AG04450 (cell line): ENCODE measurements at regions not wholly inside any gene's neighbourhood (a gene's known extent, or its start where the extent isn't known, plus 50 kb on each side); places are given as distances from the start of the nearest gene placed in this dataset.

Experiments used
- CTCF ChIA-PET: fragments of 300-600, 350-600 bp; formaldehyde crosslinking; extraction: SDS; loops from one replicate; lab custom pipeline; 2022; ENCODE audit warnings: antibody characterized with exemption, inconsistent platforms; lab: Charles Lee
- POLR2A ChIA-PET: fragments of 350-600 bp; formaldehyde crosslinking; extraction: SDS; loops from one replicate; lab custom pipeline; 2021; ENCODE audit warnings: antibody characterized with exemption, inconsistent platforms; lab: Yijun Ruan, JAX
- DNase-seq: peaks from one replicate; pipeline ENCODE4 v3.0.0-alpha.2; 2011; ENCODE audit warnings: low read depth, low spot score
- H3K27ac ChIP-seq: one replicate; pipeline ENCODE4 v1.5.1; 2012; ENCODE audit warnings: low read depth, low read length, control low read depth
- H3K27me3 ChIP-seq: one replicate; pipeline ENCODE4 v1.6.0; 2012; ENCODE audit warnings: low read length; ENCODE audit not compliant: control insufficient read depth, insufficient read depth
- H3K4me3 ChIP-seq: 2 replicates; pipeline ENCODE4 v1.5.1; 2011; ENCODE audit warnings: mild to moderate bottlenecking, low read depth, low read length, control low read depth
- H3K9me3 ChIP-seq: 2 replicates; pipeline ENCODE4 v1.5.1; 2012; ENCODE audit warnings: low read length; ENCODE audit not compliant: control insufficient read depth, insufficient read depth
- TF ChIP-seq, protein P1 (sequence below): IDR thresholded peaks from 2 replicates; pipeline ENCODE4 v1.5.1; 2011; ENCODE audit warnings: low read depth, low read length, control low read depth, inconsistent platforms

DNA sequence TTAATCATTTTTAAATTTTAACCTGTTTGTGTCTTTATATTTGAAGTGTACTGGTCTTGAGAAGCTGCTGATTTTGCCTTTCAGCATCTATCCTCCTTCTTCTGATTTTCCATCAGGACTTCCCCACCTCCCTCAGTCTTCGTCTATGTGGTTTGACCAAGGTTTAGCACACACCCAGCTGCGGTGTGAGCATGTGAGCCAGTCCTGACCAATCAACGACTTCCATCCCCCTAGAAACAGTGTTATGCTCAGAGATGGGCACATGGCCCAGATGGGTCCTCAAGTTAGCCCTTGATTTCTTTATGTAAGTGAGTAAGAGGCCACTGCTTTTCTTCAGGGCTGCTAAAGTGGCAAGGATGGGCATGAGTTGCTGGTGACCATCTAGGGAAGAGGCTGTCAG, 190.8 kb downstream of the MATN1 start:
- no peaks in the 10 kb centered on the region for H3K27me3 ChIP-seq
- H3K27ac ChIP-seq: no peak overlapping the region
- ChIA-PET POLR2A (no interaction called here), CTCF (no interaction called here)
- no peak overlapping the region for H3K4me3 ChIP-seq
- TF ChIP-seq, protein P1, sequence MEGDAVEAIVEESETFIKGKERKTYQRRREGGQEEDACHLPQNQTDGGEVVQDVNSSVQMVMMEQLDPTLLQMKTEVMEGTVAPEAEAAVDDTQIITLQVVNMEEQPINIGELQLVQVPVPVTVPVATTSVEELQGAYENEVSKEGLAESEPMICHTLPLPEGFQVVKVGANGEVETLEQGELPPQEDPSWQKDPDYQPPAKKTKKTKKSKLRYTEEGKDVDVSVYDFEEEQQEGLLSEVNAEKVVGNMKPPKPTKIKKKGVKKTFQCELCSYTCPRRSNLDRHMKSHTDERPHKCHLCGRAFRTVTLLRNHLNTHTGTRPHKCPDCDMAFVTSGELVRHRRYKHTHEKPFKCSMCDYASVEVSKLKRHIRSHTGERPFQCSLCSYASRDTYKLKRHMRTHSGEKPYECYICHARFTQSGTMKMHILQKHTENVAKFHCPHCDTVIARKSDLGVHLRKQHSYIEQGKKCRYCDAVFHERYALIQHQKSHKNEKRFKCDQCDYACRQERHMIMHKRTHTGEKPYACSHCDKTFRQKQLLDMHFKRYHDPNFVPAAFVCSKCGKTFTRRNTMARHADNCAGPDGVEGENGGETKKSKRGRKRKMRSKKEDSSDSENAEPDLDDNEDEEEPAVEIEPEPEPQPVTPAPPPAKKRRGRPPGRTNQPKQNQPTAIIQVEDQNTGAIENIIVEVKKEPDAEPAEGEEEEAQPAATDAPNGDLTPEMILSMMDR: no peak
- no peak for DNase-seq
- no peaks in the 10 kb centered on the region for H3K9me3 ChIP-seq

DNA sequence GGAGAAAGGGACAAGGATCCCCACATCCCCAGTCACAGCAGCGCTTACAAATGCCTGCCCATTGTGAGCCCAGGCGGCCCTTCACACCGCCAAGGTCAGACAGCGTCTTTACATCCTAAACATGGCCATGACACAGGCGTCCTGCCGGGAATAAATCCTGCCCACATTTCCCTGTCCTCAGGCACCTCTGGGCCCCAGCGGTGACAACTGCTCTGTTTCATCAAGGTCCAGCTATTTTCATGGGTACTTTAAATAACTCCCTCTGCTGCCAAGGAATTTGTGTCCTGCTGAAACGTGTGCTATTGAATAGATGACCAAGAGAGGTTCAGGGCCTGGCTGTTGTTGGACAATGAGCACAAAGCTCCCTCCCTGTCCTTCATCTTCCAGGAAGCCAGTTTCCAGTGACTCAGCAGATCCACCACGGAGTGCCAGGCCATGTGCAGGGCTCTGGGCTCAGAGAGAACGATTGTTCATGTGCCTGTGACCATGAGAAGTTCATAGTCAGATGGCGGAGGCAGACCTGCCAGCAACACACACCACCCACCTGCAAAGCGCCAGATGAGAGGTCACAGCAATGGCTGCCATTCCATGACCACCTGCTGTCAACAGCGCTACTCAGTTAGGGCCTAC, 195.8 kb downstream of the MATN1 start:
- H3K4me3 ChIP-seq: no peak overlapping the region
- peaks cover 8% of the 10 kb centered on the region for H3K27me3 ChIP-seq
- H3K9me3 ChIP-seq: no peaks in the 10 kb centered on the region
- ChIA-PET POLR2A (no interaction called here), CTCF (no interaction called here)
- TF ChIP-seq, protein P1: no peak
- no peak for DNase-seq
- H3K27ac ChIP-seq: no peak overlapping the region

DNA sequence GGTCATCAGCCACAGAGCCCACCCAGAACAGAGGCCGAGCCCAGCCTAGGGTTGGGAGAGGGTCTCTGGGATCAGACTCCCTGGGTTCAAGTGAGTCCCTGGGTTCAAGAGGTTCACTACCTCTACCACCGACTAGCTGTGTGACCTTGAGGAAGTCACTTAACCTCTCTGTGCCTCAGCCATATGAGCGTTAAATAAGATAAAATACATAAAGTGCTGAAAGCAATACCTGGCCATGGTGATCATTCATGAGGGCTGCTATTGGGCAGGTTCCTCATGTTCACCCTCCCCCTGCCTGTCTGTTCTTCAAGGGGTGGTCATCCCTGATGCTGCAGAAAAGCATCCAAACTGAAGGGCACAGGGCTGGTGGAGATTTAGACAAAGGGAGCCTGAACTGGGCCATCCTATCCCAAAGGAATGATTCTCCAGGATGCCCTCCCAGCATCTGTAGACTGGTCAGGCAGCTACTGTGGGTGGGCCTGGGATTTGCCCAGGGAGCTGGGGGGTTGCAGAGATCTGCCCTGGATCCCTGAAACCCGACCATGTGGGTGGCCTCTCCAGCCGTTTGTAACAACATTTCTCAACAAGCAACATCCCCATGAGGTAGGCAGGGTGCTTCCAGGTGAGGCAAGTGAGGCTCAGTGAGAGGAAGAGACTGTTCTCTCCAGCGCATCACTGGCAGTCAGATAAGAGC, 196.6 kb downstream of the MATN1 start:
- ChIA-PET CTCF (interaction anchor here (0.7 kb wide), 1 partner anchor 1281 kb away, joined by 3 read pairs; no protein-coding TSS in a partner anchor), POLR2A (no interaction called here)
- TF ChIP-seq, protein P1: no peak
- Histone ChIP-seq H3K4me3 (no peak overlapping the region), H3K9me3 (no peaks in the 10 kb centered on the region), H3K27me3 (peaks cover 8% of the 10 kb centered on the region), H3K27ac (no peak overlapping the region)
- no peak for DNase-seq

DNA sequence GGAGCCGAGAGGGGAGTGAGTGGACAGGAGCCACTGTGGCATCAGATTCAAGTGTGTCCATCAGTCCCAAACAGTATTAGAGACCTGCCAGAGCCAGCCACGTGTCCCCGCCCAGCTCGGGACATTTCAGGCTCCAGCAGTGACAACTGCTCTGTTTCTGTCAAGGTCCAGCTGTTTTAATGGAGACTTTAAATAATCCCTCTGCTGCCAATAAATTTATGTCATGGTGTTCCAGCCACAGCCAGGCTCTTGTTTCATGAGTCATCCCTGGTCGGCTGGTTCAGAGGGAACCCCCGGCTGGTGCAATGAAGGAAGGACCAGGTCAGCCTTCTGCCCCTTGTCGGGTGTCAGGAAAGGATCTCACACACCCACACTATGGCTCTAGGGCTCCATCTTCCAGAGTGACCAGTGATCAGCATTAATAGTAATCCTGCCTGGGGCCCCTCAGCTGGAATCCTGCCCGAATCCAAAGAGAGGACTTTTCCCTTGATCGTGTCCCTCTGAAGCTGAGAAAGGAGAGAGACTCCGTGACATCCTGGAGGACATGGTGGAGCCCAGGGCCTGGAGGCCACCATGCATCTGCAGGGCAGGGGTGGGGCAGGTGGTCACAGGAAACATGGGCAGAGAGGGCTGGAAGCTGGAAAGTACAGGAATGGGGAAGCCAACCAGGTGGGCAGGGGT, 197.3 kb downstream of the MATN1 start:
- POLR2A ChIA-PET: no interaction called here
- no peak for DNase-seq
- Histone ChIP-seq H3K4me3 (no peak overlapping the region), H3K9me3 (no peaks in the 10 kb centered on the region), H3K27ac (no peak overlapping the region), H3K27me3 (peaks cover 8% of the 10 kb centered on the region)
- TF ChIP-seq, protein P1: no peak
- CTCF ChIA-PET: interaction anchor here (0.7 kb wide), 1 partner anchor 1281 kb away, joined by 3 read pairs; no protein-coding TSS in a partner anchor

DNA sequence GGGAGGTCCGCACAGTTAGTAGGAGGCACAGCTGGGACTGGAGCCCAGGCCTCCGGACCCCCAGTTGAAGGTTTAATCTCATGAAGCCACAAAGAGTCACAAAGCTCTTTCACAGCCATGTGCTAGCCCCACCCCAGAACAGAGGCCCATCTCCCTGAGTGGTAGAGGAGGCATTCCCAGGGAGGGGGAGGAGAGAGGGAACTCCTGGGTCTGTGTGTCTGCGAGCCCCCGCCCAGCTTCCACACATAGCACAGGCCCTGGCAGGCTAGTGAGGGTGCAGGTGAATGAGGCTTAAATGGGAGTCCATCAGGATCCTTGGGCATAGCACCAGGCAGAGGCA, 197.8 kb downstream of the MATN1 start:
- H3K27ac ChIP-seq: no peak overlapping the region
- POLR2A ChIA-PET: no interaction called here
- H3K27me3 ChIP-seq: peaks cover 8% of the 10 kb centered on the region
- TF ChIP-seq, protein P1: no peak
- no peak overlapping the region for H3K4me3 ChIP-seq
- DNase-seq: no peak
- CTCF ChIA-PET: no interaction called here
- H3K9me3 ChIP-seq: no peaks in the 10 kb centered on the region
